Endothelial cell of umbilical vein (primary cell): ENCODE measurements at regions not wholly inside any gene's neighbourhood (a gene's known extent, or its start where the extent isn't known, plus 50 kb on each side); places are given as distances from the start of the nearest gene placed in this dataset.

Experiments used
- BruUV-seq: library from RNA; stranded (reverse); fragments of 400-500 nt; replicated peaks from 2 replicates; lab custom pipeline; 2021; lab: Mats Ljungman, UMichigan
- CTCF ChIA-PET: fragments of 300-600, 350-600 bp; sonication (Branson Sonifier 250); formaldehyde crosslinking; loops from one replicate; lab custom pipeline; 2021; ENCODE audit warnings: antibody characterized with exemption, inconsistent platforms; lab: Charles Lee
- POLR2A ChIA-PET: fragments of 300-600, 350-600 bp; sonication (Branson Sonifier 250); formaldehyde crosslinking; loops from one replicate; lab custom pipeline; 2021; ENCODE audit warnings: antibody characterized with exemption, inconsistent platforms; lab: Charles Lee
- DNase-seq: peaks from one replicate; pipeline ENCODE4 v3.0.0-alpha.2; 2011; ENCODE audit warnings: low read depth, low spot score
- FAIRE-seq: peaks from 2 replicates; lab custom pipeline; 2011; peaks lifted over from hg19 to GRCh38; lab: Jason Lieb, UNC
- H2AFZ ChIP-seq: 2 replicates; pipeline ENCODE4 v1.6.0; 2012; ENCODE audit warnings: low read depth, low read length, control low read depth, inconsistent platforms
- H3K27ac ChIP-seq: 2 replicates; pipeline ENCODE4 v1.5.1; 2011; ENCODE audit warnings: low read depth, mild to moderate bottlenecking, control low read depth, low read length, moderate library complexity; ENCODE audit not compliant: insufficient read depth
- H3K27me3 ChIP-seq, 2 experiments: 2 replicates each; pipeline versions ENCODE4 v1.6.0 to v1.6.1; 2011; ENCODE audit warnings: low read length in 2 of 2, mixed read lengths in 1 of 2; ENCODE audit not compliant: control insufficient read depth in 2 of 2, insufficient read depth in 2 of 2
- H3K36me3 ChIP-seq, 2 experiments: 2 replicates in 1 of 2; 3 replicates in 1 of 2; pipeline ENCODE4 v1.5.1; 2011; ENCODE audit warnings: low read length in 2 of 2, mild to moderate bottlenecking in 1 of 2, moderate library complexity in 1 of 2; ENCODE audit not compliant: control insufficient read depth in 2 of 2, insufficient read depth in 2 of 2; ENCODE audit errors: extremely low read depth in 1 of 2
- H3K4me1 ChIP-seq: 3 replicates; pipeline ENCODE4 v1.5.1; 2011; ENCODE audit warnings: mild to moderate bottlenecking, low read length; ENCODE audit not compliant: control insufficient read depth, insufficient read depth; ENCODE audit errors: extremely low read depth
- H3K4me2 ChIP-seq: 2 replicates; pipeline ENCODE4 v1.6.1; 2011; ENCODE audit warnings: low read length, control low read depth, mixed read lengths; ENCODE audit not compliant: insufficient read depth
- H3K4me3 ChIP-seq, 3 experiments: fragments of 200-600 bp in 1 of 3; sonication (generic), shearing (Covaris generic) in 1 of 3; replicated peaks in 1 of 3; 2 replicates each; pipeline ENCODE4 v1.5.1; 2011 to 2016; ENCODE audit warnings: control low read depth in 3 of 3, low read length in 3 of 3, mild to moderate bottlenecking in 2 of 3, inconsistent platforms in 1 of 3, low read depth in 1 of 3, moderate library complexity in 1 of 3; ENCODE audit not compliant: insufficient read depth in 1 of 3
- H3K79me2 ChIP-seq: 2 replicates; pipeline ENCODE4 v1.6.0; 2012; ENCODE audit warnings: low read length, inconsistent platforms; ENCODE audit not compliant: control insufficient read depth, insufficient read depth
- H3K9ac ChIP-seq: replicated peaks from 2 replicates; pipeline ENCODE3; 2011; ENCODE audit warnings: low read length, control low read depth; ENCODE audit not compliant: insufficient read depth; ENCODE audit errors: extremely low read depth
- H3K9me1 ChIP-seq: replicated peaks from 3 replicates; pipeline ENCODE4 v1.6.0; 2011; ENCODE audit warnings: mild to moderate bottlenecking, low read length; ENCODE audit not compliant: control insufficient read depth, insufficient read depth; ENCODE audit errors: extremely low read depth
- H3K9me3 ChIP-seq: replicated peaks from 2 replicates; pipeline ENCODE4 v1.5.1; 2012; ENCODE audit warnings: low read length, inconsistent platforms; ENCODE audit not compliant: control insufficient read depth, insufficient read depth
- H4K20me1 ChIP-seq: replicated peaks from 2 replicates; pipeline ENCODE3; 2011; ENCODE audit warnings: mild to moderate bottlenecking, low read length; ENCODE audit not compliant: control insufficient read depth, insufficient read depth; ENCODE audit errors: extremely low read depth
- EZH2 ChIP-seq: IDR thresholded peaks from 2 replicates; pipeline ENCODE4 v1.6.1; 2012; ENCODE audit warnings: borderline replicate concordance, low read depth, mild to moderate bottlenecking, moderate library complexity, low read length, inconsistent platforms; ENCODE audit not compliant: severe bottlenecking
- FOS ChIP-seq: IDR thresholded peaks from 2 replicates; pipeline ENCODE4 v1.6.1; 2011; ENCODE audit warnings: mild to moderate bottlenecking, low read length, moderate library complexity, borderline replicate concordance; ENCODE audit not compliant: insufficient read depth
- JUN ChIP-seq: IDR thresholded peaks from 2 replicates; pipeline ENCODE4 v1.6.1; 2011; ENCODE audit warnings: borderline replicate concordance, low read depth; ENCODE audit not compliant: insufficient read length, insufficient read depth
- MYC ChIP-seq: IDR thresholded peaks from one replicate; pipeline ENCODE4 v1.6.1; 2011; ENCODE audit warnings: mild to moderate bottlenecking, low read depth, low read length
- POLR2AphosphoS5 ChIP-seq: IDR thresholded peaks from 2 replicates; pipeline ENCODE4 v1.6.1; 2012; ENCODE audit warnings: low read depth, mild to moderate bottlenecking, control low read depth, low read length, moderate library complexity; ENCODE audit not compliant: insufficient read depth
- dilution Hi-C: fragments of 300-500 bp; cut with MboI; formaldehyde crosslinking; loops from one replicate; pipeline ENCODE4 v1.15.0; 2019; ENCODE audit warnings: low sequenced_read_pairs; ENCODE audit not compliant: extremely low pct_ligation_motif_present
- intact Hi-C: fragments of 100-400 bp; cut with micrococcal nuclease; formaldehyde crosslinking; loops from one replicate; pipeline ENCODE4 v1.10.0; 2022
- TF ChIP-seq, protein P1 (sequence below), 2 donors: IDR thresholded peaks; 1 replicate in 1 of 2; 2 replicates in 1 of 2; pipeline ENCODE4 v1.5.1; 2011; ENCODE audit warnings: low read length in 2 of 2, mild to moderate bottlenecking in 2 of 2, moderate library complexity in 2 of 2, control low read depth in 1 of 2, inconsistent platforms in 1 of 2, low read depth in 1 of 2; ENCODE audit not compliant: insufficient read depth in 1 of 2; ENCODE audit errors: extremely low read depth in 1 of 2

DNA sequence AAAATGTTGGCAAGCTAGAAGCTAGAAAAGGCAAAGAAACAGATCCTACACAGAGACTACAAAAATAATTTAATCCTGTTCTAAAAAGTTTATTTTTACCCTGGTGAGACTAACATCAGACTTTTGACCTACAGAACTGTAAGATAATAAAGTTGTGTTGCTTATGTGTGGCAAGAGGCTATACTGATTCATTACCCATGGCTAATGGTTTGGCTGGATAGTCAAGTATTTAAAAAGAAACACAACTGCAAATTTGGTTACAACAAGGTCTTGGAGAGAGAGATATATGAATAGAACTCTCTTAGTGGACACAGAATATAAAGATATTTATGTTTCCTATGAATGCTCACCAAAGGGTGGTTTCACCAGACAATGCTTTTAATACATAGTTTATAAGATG, 364.2 kb upstream of the PLSCR5 start:
- FAIRE-seq (no peak), DNase-seq (no peak)
- H4K20me1 ChIP-seq: no peaks in the 10 kb centered on the region
- no peak overlapping the region for H3K27ac ChIP-seq
- ChIA-PET CTCF (no interaction called here), POLR2A (no interaction called here)
- dilution Hi-C loops (no loop called here), intact Hi-C loops (loop anchor here (5.0 kb wide), 1 partner anchor 222 kb away; no protein-coding TSS in a partner anchor)
- H3K9ac ChIP-seq: no peak overlapping the region
- no peaks in the 10 kb centered on the region for H3K79me2 ChIP-seq
- no TSS peak for BruUV-seq
- H3K4me2 ChIP-seq: no peak overlapping the region
- TF ChIP-seq MYC (no peak), POLR2AphosphoS5 (no peak)
- TF ChIP-seq, protein P1, sequence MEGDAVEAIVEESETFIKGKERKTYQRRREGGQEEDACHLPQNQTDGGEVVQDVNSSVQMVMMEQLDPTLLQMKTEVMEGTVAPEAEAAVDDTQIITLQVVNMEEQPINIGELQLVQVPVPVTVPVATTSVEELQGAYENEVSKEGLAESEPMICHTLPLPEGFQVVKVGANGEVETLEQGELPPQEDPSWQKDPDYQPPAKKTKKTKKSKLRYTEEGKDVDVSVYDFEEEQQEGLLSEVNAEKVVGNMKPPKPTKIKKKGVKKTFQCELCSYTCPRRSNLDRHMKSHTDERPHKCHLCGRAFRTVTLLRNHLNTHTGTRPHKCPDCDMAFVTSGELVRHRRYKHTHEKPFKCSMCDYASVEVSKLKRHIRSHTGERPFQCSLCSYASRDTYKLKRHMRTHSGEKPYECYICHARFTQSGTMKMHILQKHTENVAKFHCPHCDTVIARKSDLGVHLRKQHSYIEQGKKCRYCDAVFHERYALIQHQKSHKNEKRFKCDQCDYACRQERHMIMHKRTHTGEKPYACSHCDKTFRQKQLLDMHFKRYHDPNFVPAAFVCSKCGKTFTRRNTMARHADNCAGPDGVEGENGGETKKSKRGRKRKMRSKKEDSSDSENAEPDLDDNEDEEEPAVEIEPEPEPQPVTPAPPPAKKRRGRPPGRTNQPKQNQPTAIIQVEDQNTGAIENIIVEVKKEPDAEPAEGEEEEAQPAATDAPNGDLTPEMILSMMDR (IDR thresholded peaks at IDR 0.05; ENCODE audit: extremely low read depth in 1 of 2, insufficient read depth in 1 of 2, low read depth in 1 of 2, low read length in 2 of 2): no peak
- H2AFZ ChIP-seq: no peak overlapping the region
- peaks cover 12% of the 10 kb centered on the region for H3K4me1 ChIP-seq
- no peaks in the 10 kb centered on the region for H3K27me3 ChIP-seq
- H3K4me3 ChIP-seq: no peak overlapping the region
- no peaks in the 10 kb centered on the region for H3K9me1 ChIP-seq
- H3K9me3 ChIP-seq: no peaks in the 10 kb centered on the region
- no peaks in the 10 kb centered on the region for H3K36me3 ChIP-seq

DNA sequence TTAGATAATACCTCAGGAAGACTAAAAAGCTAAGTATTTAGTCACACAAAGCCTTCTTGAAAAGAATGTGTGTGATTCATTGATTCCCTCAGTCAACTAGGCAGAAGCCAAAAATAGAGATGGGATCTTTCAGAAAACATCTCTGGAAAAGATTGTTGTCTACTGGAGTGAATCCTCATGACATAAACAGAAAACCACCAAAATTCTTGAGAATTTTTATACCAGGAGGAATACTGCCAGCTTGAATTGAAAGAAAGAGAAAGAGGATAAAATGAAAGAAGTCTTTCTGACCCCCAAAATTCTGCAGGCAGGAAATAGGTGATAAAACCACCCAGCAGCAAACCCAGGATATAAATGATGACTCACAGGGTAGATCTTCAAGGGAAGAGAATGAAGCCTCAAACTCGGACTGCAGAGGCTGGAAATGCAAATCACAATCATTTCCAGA, 363.1 kb upstream of the PLSCR5 start:
- Histone ChIP-seq H3K4me2 (peak overlapping the region; percentile 8), H3K4me3 (no peak overlapping the region), H3K9ac (no peak overlapping the region), H3K79me2 (no peaks in the 10 kb centered on the region), H3K9me3 (no peaks in the 10 kb centered on the region), H3K4me1 (peaks cover 12% of the 10 kb centered on the region), H3K36me3 (no peaks in the 10 kb centered on the region), H3K9me1 (no peaks in the 10 kb centered on the region), H4K20me1 (no peaks in the 10 kb centered on the region), H3K27ac (no peak overlapping the region), H2AFZ (no peak overlapping the region), H3K27me3 (no peaks in the 10 kb centered on the region)
- FAIRE-seq: no peak
- CTCF ChIA-PET: interaction anchor here (1.0 kb wide), 1 partner anchor 9 kb away, joined by 3 read pairs; no protein-coding TSS in a partner anchor
- TF ChIP-seq FOS (peak; percentile 69), JUN (peak; percentile 31), EZH2 (no peak)
- TF ChIP-seq, protein P1 (IDR thresholded peaks at IDR 0.05; ENCODE audit: extremely low read depth in 1 of 2, insufficient read depth in 1 of 2, low read depth in 1 of 2, low read length in 2 of 2): no peak
- dilution Hi-C loops (no loop called here), intact Hi-C loops (loop anchor here (5.0 kb wide), 1 partner anchor 221 kb away; no protein-coding TSS in a partner anchor)
- DNase-seq: peak; percentile 46
- POLR2A ChIA-PET: no interaction called here
- no TSS peak for BruUV-seq
